ENCODE measurements at regions not wholly inside any gene's neighbourhood (a gene's known extent, or its start where the extent isn't known, plus 50 kb on each side); places are given as distances from the start of the nearest gene placed in this dataset.
"Not testable (repeated sequence)": the region's sequence is repeated elsewhere in the genome, so short reads cannot be mapped to it uniquely, and the experiment has no call there.

- POLR2A ChIA-PET, result no interaction called here
- TF ChIP-seq CTCF (IDR thresholded peaks at IDR 0.05), result no peak
- ATAC-seq (peak; percentile 91), DNase-seq (peak; percentile 76)
- no peak overlapping the region for H3K4me3 Mint-ChIP-seq
- intact Hi-C loops (cut with micrococcal nuclease), result no loop called here
- no peaks in the 10 kb centered on the region for H3K27me3 Mint-ChIP-seq
- peak overlapping the region; percentile 22 for H3K27ac Mint-ChIP-seq
- CTCF ChIA-PET, result interaction anchor here (0.8 to 1.4 kb wide), 3 partner anchors 21 to 123 kb away, joined by 3 to 4 read pairs (median 4); no protein-coding TSS in a partner anchor
- peaks cover 6% of the 10 kb centered on the region for H3K9me3 Mint-ChIP-seq
- peaks cover 18% of the 10 kb centered on the region for H3K4me1 Mint-ChIP-seq (ENCODE audit: low read depth)
- H3K36me3 Mint-ChIP-seq (ENCODE audit: low read depth), result no peaks in the 10 kb centered on the region
Observed at GRCh38 chr1:199089393-199090122, 450.7 kb downstream of the PTPRC start.

GRCh38 chr1:199095628-199096027, 456.8 kb downstream of the PTPRC start:
- intact Hi-C loops (cut with micrococcal nuclease); H3K4me1 Mint-ChIP-seq (ENCODE audit: low read depth); H3K27ac Mint-ChIP-seq; POLR2A ChIA-PET; H3K27me3 Mint-ChIP-seq; H3K36me3 Mint-ChIP-seq (ENCODE audit: low read depth); DNase-seq; ATAC-seq; H3K9me3 Mint-ChIP-seq; H3K4me3 Mint-ChIP-seq: not testable (repeated sequence)
- CTCF ChIA-PET, result interaction anchor here (3.9 kb wide), 1 partner anchor 18 kb away, joined by 17 read pairs; no protein-coding TSS in a partner anchor

- peaks cover 2% of the 10 kb centered on the region for H3K4me1 Mint-ChIP-seq (ENCODE audit: low read depth)
Observed at GRCh38 chr1:199096591-199096990, 457.8 kb downstream of the PTPRC start.

GRCh38 chr1:199098468-199098867, 459.6 kb downstream of the PTPRC start:
- Mint-ChIP-seq H3K4me3 (no peak overlapping the region), H3K4me1 (ENCODE audit: low read depth) (peaks cover 8% of the 10 kb centered on the region), H3K9me3 (peaks cover 8% of the 10 kb centered on the region), H3K27ac (no peak overlapping the region), H3K27me3 (no peaks in the 10 kb centered on the region), H3K36me3 (ENCODE audit: low read depth) (no peaks in the 10 kb centered on the region)
- no peak for TF ChIP-seq CTCF (IDR thresholded peaks at IDR 0.05)
- ChIA-PET CTCF (interaction anchor here (2.0 kb wide), 1 partner anchor 14 kb away, joined by 10 read pairs; no protein-coding TSS in a partner anchor), POLR2A (no interaction called here)
- intact Hi-C loops (cut with micrococcal nuclease), result no loop called here
- no peak for DNase-seq
- ATAC-seq, result no peak

More at GRCh38 chr1:199096591-199096990, 457.8 kb downstream of the PTPRC start:
- Mint-ChIP-seq H3K36me3 (ENCODE audit: low read depth) (no peaks in the 10 kb centered on the region), H3K9me3 (peaks cover 6% of the 10 kb centered on the region), H3K4me3 (no peak overlapping the region), H3K27ac (no peak overlapping the region), H3K27me3 (no peaks in the 10 kb centered on the region)
- DNase-seq (no peak), ATAC-seq (no peak)
- no peak for TF ChIP-seq CTCF (IDR thresholded peaks at IDR 0.05)
- CTCF ChIA-PET, result interaction anchor here (2.0 kb wide), 1 partner anchor 16 kb away, joined by 10 read pairs; no protein-coding TSS in a partner anchor
- intact Hi-C loops (cut with micrococcal nuclease), result no loop called here
- POLR2A ChIA-PET, result interaction anchor here (1.0 kb wide), 1 partner anchor 159 kb away, joined by 3 read pairs; no protein-coding TSS in a partner anchor

GRCh38 chr1:199101139-199101538, 462.3 kb downstream of the PTPRC start:
- ChIA-PET CTCF (interaction anchor here (2.2 kb wide), 1 partner anchor 12 kb away, joined by 10 read pairs; no protein-coding TSS in a partner anchor), POLR2A (no interaction called here)
- no peak overlapping the region for H3K27ac Mint-ChIP-seq
- no peak overlapping the region for H3K4me3 Mint-ChIP-seq
- no peak for TF ChIP-seq CTCF (IDR thresholded peaks at IDR 0.05)
- peaks cover 14% of the 10 kb centered on the region for H3K9me3 Mint-ChIP-seq
- ATAC-seq (no peak), DNase-seq (no peak)
- peaks cover 8% of the 10 kb centered on the region for H3K4me1 Mint-ChIP-seq (ENCODE audit: low read depth)
- no peaks in the 10 kb centered on the region for H3K36me3 Mint-ChIP-seq (ENCODE audit: low read depth)
- H3K27me3 Mint-ChIP-seq, result no peaks in the 10 kb centered on the region
- intact Hi-C loops (cut with micrococcal nuclease), result no loop called here

Measured in activated CD8-positive, alpha-beta T cell treated with anti-CD3 and anti-CD28 coated beads for 36 hours (primary cell).